A549 (cell line): ENCODE measurements at regions not wholly inside any gene's neighbourhood (a gene's known extent, or its start where the extent isn't known, plus 50 kb on each side); places are given as distances from the start of the nearest gene placed in this dataset.

ENCODE experiments used
- CBX8 ChIP-seq: fragments of 200-600 bp; sonication (generic); IDR thresholded peaks from 2 replicates; pipeline ENCODE4 v1.6.1; 2016
- EP300 ChIP-seq, 2 experiments: fragments of >200 bp; sonication (Bioruptor Twin); formaldehyde crosslinking; IDR thresholded peaks; 2 replicates in 1 of 2; 3 replicates in 1 of 2; pipeline ENCODE4 v1.6.1; 2016 to 2017
- HOXA7 ChIP-seq: fragments of 250-450 bp; sonication (Bioruptor Pico); IDR thresholded peaks from 2 replicates; pipeline ENCODE4 v1.5.0; 2020; ENCODE audit warnings: mild to moderate bottlenecking, moderate library complexity
- MAZ ChIP-seq: fragments of 150-350 bp; IDR thresholded peaks from 2 replicates; pipeline ENCODE4 v1.6.1; 2014; ENCODE audit warnings: antibody characterized with exemption, low read depth, low read length, borderline replicate concordance
- POLR2A ChIP-seq: IDR thresholded peaks from 2 replicates; pipeline ENCODE4 v1.6.1; 2012; ENCODE audit warnings: mild to moderate bottlenecking, low read length
- POLR2AphosphoS2 ChIP-seq: conservative IDR thresholded peaks from 2 replicates; pipeline ENCODE4 v1.6.1; 2012; ENCODE audit warnings: low read length, improper control_type of control experiment, inconsistent platforms
- RCOR1 ChIP-seq: fragments of 150-350 bp; IDR thresholded peaks from 2 replicates; pipeline ENCODE4 v1.6.1; 2014; ENCODE audit warnings: antibody characterized with exemption, low read length, low read depth
- SREBF2 ChIP-seq: fragments of 450-650 bp; IDR thresholded peaks from 2 replicates; pipeline ENCODE4 v1.6.1; 2014; ENCODE audit warnings: mild to moderate bottlenecking, moderate library complexity
- TP53 ChIP-seq: fragments of 250-450 bp; sonication (Bioruptor Pico); IDR thresholded peaks from 2 replicates; pipeline ENCODE4 v1.5.0; 2021; ENCODE audit warnings: mild to moderate bottlenecking, moderate library complexity
- TF ChIP-seq, protein P1 (sequence below): fragments of >200 bp; sonication (Bioruptor Twin); formaldehyde crosslinking; IDR thresholded peaks from 3 replicates; pipeline ENCODE4 v1.5.1; 2016
- TF ChIP-seq, protein P2 (sequence below): fragments of 250-450 bp; sonication (Bioruptor Pico); IDR thresholded peaks from 2 replicates; pipeline ENCODE4 v1.5.0; 2020; ENCODE audit warnings: low read depth, mild to moderate bottlenecking, moderate library complexity
- TF ChIP-seq, protein P3 (sequence below): fragments of 200-600 bp; sonication (generic); IDR thresholded peaks from 2 replicates; pipeline ENCODE4 v1.6.1; 2016; ENCODE audit warnings: antibody characterized with exemption, mild to moderate bottlenecking, moderate library complexity
- TF ChIP-seq, protein P4 (sequence below): IDR thresholded peaks from 2 replicates; pipeline ENCODE4 v1.6.1; 2012

- TF ChIP-seq, protein P1, sequence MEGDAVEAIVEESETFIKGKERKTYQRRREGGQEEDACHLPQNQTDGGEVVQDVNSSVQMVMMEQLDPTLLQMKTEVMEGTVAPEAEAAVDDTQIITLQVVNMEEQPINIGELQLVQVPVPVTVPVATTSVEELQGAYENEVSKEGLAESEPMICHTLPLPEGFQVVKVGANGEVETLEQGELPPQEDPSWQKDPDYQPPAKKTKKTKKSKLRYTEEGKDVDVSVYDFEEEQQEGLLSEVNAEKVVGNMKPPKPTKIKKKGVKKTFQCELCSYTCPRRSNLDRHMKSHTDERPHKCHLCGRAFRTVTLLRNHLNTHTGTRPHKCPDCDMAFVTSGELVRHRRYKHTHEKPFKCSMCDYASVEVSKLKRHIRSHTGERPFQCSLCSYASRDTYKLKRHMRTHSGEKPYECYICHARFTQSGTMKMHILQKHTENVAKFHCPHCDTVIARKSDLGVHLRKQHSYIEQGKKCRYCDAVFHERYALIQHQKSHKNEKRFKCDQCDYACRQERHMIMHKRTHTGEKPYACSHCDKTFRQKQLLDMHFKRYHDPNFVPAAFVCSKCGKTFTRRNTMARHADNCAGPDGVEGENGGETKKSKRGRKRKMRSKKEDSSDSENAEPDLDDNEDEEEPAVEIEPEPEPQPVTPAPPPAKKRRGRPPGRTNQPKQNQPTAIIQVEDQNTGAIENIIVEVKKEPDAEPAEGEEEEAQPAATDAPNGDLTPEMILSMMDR: no peak
- TF ChIP-seq MAZ (no peak), POLR2A (no peak), EP300 (IDR thresholded peaks at IDR 0.05) (no peak), RCOR1 (no peak), SREBF2 (no peak), CBX8 (no peak), HOXA7 (no peak), TP53 (CRISPR knock-in tag) (no peak), POLR2AphosphoS2 (no peak)
- TF ChIP-seq, protein P2, sequence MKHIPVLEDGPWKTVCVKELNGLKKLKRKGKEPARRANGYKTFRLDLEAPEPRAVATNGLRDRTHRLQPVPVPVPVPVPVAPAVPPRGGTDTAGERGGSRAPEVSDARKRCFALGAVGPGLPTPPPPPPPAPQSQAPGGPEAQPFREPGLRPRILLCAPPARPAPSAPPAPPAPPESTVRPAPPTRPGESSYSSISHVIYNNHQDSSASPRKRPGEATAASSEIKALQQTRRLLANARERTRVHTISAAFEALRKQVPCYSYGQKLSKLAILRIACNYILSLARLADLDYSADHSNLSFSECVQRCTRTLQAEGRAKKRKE (CRISPR knock-in tag): no peak
- TF ChIP-seq, protein P3, sequence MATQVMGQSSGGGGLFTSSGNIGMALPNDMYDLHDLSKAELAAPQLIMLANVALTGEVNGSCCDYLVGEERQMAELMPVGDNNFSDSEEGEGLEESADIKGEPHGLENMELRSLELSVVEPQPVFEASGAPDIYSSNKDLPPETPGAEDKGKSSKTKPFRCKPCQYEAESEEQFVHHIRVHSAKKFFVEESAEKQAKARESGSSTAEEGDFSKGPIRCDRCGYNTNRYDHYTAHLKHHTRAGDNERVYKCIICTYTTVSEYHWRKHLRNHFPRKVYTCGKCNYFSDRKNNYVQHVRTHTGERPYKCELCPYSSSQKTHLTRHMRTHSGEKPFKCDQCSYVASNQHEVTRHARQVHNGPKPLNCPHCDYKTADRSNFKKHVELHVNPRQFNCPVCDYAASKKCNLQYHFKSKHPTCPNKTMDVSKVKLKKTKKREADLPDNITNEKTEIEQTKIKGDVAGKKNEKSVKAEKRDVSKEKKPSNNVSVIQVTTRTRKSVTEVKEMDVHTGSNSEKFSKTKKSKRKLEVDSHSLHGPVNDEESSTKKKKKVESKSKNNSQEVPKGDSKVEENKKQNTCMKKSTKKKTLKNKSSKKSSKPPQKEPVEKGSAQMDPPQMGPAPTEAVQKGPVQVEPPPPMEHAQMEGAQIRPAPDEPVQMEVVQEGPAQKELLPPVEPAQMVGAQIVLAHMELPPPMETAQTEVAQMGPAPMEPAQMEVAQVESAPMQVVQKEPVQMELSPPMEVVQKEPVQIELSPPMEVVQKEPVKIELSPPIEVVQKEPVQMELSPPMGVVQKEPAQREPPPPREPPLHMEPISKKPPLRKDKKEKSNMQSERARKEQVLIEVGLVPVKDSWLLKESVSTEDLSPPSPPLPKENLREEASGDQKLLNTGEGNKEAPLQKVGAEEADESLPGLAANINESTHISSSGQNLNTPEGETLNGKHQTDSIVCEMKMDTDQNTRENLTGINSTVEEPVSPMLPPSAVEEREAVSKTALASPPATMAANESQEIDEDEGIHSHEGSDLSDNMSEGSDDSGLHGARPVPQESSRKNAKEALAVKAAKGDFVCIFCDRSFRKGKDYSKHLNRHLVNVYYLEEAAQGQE: no peak
- TF ChIP-seq, protein P4, sequence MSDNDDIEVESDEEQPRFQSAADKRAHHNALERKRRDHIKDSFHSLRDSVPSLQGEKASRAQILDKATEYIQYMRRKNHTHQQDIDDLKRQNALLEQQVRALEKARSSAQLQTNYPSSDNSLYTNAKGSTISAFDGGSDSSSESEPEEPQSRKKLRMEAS: no peak
Measured at GRCh38 chr4:23476515-23477090, 413.2 kb downstream of the PPARGC1A start.
